HFF-Myc (cell line): ENCODE measurements at regions not wholly inside any gene's neighbourhood (a gene's known extent, or its start where the extent isn't known, plus 50 kb on each side); places are given as distances from the start of the nearest gene placed in this dataset.

ENCODE experiments used
- DNase-seq: peaks from one replicate; pipeline ENCODE4 v3.0.0-alpha.2; 2011; ENCODE audit warnings: low read depth; ENCODE audit errors: extremely low read depth
- H3K4me3 ChIP-seq: replicated peaks from 2 replicates; pipeline ENCODE4 v1.5.1; 2011; ENCODE audit warnings: low read depth, mild to moderate bottlenecking, control low read depth, low read length
- CTCF ChIP-seq: IDR thresholded peaks from 2 replicates; pipeline ENCODE4 v1.5.1; 2012; ENCODE audit warnings: mild to moderate bottlenecking, low read depth, low read length, control low read depth; ENCODE audit errors: missing control alignments

GRCh38 chr10:117601716-117602115, 59.2 kb downstream of the EMX2 start:
- TF ChIP-seq CTCF = no peak
- DNase-seq = no peak
- no peak overlapping the region for H3K4me3 ChIP-seq

- H3K4me3 ChIP-seq = no peak overlapping the region
Observed at GRCh38 chr10:117603081-117603480, 60.5 kb downstream of the EMX2 start.

DNA sequence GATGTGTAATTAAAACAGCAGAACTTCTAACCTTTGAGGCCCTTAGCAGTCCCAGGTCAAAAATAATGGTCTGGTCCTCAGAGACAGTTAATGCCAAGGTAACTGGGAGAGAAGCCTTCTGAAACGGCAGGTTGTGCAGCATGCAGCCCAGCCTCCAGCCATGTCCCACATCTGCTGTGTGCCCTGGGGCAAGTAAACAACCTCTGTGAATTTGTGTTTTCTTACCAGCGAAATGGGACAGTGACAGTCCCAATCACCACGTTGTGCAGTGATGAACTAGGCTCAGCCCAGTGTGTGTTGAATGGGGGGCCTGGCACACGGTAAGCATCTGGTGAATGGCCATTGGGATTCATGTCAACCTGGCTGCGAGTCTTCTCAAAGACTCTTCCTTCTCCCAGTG, 61.2 kb downstream of the EMX2 start:
- no peak for TF ChIP-seq CTCF
- DNase-seq = no peak
- H3K4me3 ChIP-seq = no peak overlapping the region

More at GRCh38 chr10:117603081-117603480, 60.5 kb downstream of the EMX2 start:
- no peak for DNase-seq
- no peak for TF ChIP-seq CTCF

DNA sequence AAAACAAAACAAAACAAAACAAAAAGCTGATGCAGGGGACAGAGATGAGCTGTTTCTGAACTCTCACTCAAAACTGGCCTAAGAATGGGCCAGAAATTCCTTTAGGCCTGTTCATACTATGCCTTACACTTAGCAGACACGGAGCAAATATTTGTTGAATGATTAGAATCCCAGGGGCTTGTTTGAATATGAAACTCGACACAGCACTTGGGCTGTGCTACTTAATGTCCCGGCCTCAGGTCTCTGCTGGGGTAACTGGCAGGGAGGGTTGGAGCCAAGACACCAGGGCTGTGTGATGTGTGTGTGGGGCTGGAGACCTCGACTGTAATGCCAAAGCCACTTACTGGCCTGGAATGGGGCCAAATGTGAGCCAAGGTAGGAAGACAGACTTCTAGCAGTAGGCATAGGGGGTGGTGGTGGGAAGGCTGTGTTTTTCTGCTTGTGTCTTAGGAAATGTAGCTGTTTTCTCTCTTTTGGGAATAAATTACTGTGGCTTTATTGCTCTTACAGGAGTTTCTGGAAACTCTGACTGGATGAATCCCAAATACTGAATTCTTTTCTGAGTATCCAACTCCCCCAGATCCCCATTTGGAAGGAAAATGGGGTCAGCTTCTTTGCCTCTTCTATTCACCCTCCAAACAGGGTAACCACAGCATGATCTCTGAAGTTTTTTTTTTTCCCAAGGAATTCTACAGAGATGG, 66.7 kb downstream of the EMX2 start:
- no peak overlapping the region for H3K4me3 ChIP-seq
- TF ChIP-seq CTCF = no peak
- no peak for DNase-seq

DNA sequence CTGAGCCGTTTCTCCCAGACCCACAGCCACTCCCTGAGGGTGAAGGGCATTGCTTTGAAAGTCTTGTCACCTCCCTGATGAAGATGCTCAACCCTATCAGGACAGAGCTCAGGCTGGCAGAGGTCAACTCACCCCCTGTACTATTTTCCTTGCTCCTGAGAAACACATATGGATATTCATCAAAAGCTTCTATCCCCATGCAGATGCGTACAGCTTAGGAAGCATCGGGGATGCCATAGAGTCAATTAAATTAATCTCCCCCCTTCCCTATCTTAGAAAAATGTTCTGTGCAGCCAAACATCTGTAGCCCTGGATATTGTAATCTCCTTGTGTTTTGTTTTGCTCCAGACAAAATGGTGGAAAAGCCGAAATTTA, 67.2 kb downstream of the EMX2 start:
- no peak for TF ChIP-seq CTCF
- H3K4me3 ChIP-seq = no peak overlapping the region
- DNase-seq = no peak

- no peak overlapping the region for H3K4me3 ChIP-seq
- DNase-seq = no peak
- no peak for TF ChIP-seq CTCF
Observed at GRCh38 chr10:117610321-117610720, 67.8 kb downstream of the EMX2 start.

DNA sequence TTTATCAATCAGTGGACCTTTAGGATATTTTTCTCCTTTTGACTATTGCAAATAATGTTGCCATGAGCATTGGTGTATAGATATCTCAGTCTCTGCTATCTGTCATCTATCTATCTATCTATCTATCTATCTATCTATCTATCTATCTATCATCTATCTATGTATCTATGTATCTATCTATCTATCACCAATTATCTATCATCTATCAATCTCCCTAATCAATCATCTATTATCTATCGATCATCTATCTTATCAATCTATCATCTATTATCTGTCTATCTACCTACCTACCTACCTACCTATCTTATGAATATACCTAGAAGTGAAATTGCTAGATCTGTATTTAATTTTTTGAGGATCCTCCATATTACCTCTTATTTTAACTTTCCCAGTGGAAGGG, 69.6 kb downstream of the EMX2 start:
- no peak for DNase-seq
- H3K4me3 ChIP-seq = no peak overlapping the region
- no peak for TF ChIP-seq CTCF
